ENCODE measurements at regions not wholly inside any gene's neighbourhood (a gene's known extent, or its start where the extent isn't known, plus 50 kb on each side); places are given as distances from the start of the nearest gene placed in this dataset.

DNA sequence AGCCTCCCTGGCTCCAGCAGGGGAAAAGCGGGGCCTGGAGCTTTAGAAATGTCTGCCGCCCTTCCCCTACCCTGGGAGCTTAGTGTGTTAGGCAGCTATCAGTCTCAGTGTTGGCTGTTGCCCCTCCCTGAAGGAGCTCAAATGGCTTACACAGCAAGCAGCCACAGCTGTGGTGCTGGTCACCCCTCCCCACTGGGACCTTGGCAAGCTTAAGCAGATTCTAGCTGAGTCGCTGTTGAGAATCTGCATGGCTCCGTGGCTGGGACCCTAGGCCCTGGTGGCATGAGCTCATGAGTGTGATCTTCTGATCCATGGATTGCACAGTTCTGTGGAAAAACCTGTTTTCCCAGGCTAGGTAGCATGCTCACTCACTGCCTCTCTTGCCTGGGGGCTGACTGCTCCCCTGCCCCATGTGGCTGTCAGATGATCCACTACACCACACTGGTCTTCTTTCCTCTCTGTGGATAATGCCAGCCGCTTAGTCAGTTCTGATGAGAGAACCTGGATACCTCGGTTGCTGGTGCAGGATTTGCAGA lies 714.0 kb downstream of the MAFB start:
- TF ChIP-seq GABPA (IDR thresholded peaks at IDR 0.05; ENCODE audit: low read depth): no peak
- TF ChIP-seq, protein P1, sequence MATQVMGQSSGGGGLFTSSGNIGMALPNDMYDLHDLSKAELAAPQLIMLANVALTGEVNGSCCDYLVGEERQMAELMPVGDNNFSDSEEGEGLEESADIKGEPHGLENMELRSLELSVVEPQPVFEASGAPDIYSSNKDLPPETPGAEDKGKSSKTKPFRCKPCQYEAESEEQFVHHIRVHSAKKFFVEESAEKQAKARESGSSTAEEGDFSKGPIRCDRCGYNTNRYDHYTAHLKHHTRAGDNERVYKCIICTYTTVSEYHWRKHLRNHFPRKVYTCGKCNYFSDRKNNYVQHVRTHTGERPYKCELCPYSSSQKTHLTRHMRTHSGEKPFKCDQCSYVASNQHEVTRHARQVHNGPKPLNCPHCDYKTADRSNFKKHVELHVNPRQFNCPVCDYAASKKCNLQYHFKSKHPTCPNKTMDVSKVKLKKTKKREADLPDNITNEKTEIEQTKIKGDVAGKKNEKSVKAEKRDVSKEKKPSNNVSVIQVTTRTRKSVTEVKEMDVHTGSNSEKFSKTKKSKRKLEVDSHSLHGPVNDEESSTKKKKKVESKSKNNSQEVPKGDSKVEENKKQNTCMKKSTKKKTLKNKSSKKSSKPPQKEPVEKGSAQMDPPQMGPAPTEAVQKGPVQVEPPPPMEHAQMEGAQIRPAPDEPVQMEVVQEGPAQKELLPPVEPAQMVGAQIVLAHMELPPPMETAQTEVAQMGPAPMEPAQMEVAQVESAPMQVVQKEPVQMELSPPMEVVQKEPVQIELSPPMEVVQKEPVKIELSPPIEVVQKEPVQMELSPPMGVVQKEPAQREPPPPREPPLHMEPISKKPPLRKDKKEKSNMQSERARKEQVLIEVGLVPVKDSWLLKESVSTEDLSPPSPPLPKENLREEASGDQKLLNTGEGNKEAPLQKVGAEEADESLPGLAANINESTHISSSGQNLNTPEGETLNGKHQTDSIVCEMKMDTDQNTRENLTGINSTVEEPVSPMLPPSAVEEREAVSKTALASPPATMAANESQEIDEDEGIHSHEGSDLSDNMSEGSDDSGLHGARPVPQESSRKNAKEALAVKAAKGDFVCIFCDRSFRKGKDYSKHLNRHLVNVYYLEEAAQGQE (IDR thresholded peaks at IDR 0.05; ENCODE audit: insufficient replicate concordance, low read depth): no peak
- no peak for DNase-seq (ENCODE audit: low read depth in 1 of 2, low spot score in 1 of 2)
- Histone ChIP-seq H3K4me3 (replicated peaks; ENCODE audit: insufficient read depth, low read length) (no peak overlapping the region), H3K27ac (replicated peaks) (no peak overlapping the region), H3K27me3 (ENCODE audit: insufficient read depth, poor library complexity, severe bottlenecking) (no peaks in the 10 kb centered on the region)

DNA sequence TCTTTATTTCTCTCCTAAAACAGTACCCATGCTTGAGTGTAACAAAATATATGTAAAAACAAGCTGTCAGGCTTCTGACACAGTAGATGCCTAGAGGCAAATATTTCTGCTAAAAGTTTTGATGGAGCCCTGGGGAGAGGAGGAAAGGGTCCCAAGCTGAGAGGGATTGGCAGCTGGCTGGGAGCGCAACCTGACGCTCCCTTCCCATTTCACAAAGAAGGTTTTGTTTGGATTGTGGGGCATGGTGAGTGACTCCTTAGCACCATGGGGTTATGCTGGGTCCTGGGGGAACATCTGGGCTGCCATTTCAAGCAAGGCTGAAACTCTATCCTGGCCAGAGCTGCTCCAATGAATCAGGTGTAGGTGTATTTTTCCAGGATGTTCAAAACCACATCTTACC lies 720.5 kb downstream of the MAFB start:
- Histone ChIP-seq H3K27ac (replicated peaks) (no peak overlapping the region), H3K4me3 (replicated peaks; ENCODE audit: insufficient read depth, low read length) (no peak overlapping the region), H3K27me3 (ENCODE audit: insufficient read depth, poor library complexity, severe bottlenecking) (no peaks in the 10 kb centered on the region)
- DNase-seq (ENCODE audit: low read depth in 1 of 2, low spot score in 1 of 2): no peak
- TF ChIP-seq, protein P2, sequence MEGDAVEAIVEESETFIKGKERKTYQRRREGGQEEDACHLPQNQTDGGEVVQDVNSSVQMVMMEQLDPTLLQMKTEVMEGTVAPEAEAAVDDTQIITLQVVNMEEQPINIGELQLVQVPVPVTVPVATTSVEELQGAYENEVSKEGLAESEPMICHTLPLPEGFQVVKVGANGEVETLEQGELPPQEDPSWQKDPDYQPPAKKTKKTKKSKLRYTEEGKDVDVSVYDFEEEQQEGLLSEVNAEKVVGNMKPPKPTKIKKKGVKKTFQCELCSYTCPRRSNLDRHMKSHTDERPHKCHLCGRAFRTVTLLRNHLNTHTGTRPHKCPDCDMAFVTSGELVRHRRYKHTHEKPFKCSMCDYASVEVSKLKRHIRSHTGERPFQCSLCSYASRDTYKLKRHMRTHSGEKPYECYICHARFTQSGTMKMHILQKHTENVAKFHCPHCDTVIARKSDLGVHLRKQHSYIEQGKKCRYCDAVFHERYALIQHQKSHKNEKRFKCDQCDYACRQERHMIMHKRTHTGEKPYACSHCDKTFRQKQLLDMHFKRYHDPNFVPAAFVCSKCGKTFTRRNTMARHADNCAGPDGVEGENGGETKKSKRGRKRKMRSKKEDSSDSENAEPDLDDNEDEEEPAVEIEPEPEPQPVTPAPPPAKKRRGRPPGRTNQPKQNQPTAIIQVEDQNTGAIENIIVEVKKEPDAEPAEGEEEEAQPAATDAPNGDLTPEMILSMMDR (IDR thresholded peaks at IDR 0.05; ENCODE audit: insufficient read depth, low read length): no peak
- no peak for TF ChIP-seq SPI1 (IDR thresholded peaks at IDR 0.05; ENCODE audit: borderline replicate concordance, low read depth)
- TF ChIP-seq POLR2AphosphoS5 (IDR thresholded peaks at IDR 0.05; ENCODE audit: low read depth): no peak
- no peak for TF ChIP-seq GABPA (IDR thresholded peaks at IDR 0.05; ENCODE audit: low read depth)
- TF ChIP-seq, protein P1 (IDR thresholded peaks at IDR 0.05; ENCODE audit: insufficient replicate concordance, low read depth): no peak

DNA sequence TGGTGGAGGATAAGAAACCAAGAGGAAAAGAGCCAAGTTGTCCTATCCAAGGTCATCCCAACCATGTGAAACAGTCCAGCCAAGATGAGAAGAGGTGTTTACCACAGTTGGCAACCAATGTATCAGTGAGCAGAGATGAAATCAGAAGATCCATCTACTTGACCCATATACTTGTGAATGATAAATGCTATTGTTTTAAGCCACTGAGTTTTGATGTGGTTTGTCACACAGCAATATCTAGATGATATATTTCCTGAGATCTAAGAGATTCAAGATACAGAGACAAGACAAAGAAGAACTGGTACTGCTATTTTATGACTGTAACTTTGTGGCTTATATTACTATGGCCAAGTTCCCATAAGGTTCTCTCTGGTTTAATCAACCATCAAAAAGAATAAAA lies 721.2 kb downstream of the MAFB start:
- Histone ChIP-seq H3K27me3 (ENCODE audit: insufficient read depth, poor library complexity, severe bottlenecking) (no peaks in the 10 kb centered on the region), H3K27ac (replicated peaks) (no peak overlapping the region), H3K4me3 (replicated peaks; ENCODE audit: insufficient read depth, low read length) (no peak overlapping the region)
- no peak for DNase-seq (ENCODE audit: low read depth in 1 of 2, low spot score in 1 of 2)
- TF ChIP-seq SPI1 (IDR thresholded peaks at IDR 0.05; ENCODE audit: borderline replicate concordance, low read depth) (no peak), POLR2AphosphoS5 (IDR thresholded peaks at IDR 0.05; ENCODE audit: low read depth) (no peak), GABPA (IDR thresholded peaks at IDR 0.05; ENCODE audit: low read depth) (no peak)
- TF ChIP-seq, protein P1 (IDR thresholded peaks at IDR 0.05; ENCODE audit: insufficient replicate concordance, low read depth): no peak
- TF ChIP-seq, protein P2 (IDR thresholded peaks at IDR 0.05; ENCODE audit: insufficient read depth, low read length): no peak
